CD4-positive, alpha-beta T cell treated with Interleukin-10 for 1 hour (primary cell): ENCODE measurements at regions not wholly inside any gene's neighbourhood (a gene's known extent, or its start where the extent isn't known, plus 50 kb on each side); places are given as distances from the start of the nearest gene placed in this dataset.

Source experiments
- DNase-seq: peaks from one replicate; pipeline ENCODE4 v3.0.0-alpha.2; 2020

DNA sequence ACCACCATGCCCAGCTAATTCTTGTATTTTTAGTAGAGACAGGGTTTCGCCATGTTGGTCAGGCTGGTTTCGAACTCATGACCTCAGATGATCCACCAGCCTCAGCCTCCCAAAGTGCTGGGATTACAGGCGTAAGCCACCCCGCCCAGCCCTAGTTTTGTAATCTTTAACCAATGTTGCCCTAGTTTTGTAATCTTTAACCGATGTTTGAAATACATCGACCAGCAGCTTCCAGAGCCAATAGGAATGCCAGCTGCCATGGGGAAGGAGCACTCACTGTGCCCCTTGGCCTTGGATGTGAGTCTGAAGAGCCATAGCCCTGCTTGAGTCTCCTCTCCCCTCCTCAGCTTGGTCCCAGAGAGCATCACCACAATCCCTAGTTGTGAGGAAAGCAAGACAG is 209.3 kb upstream of the RGS6 start:
- no peak for DNase-seq

DNA sequence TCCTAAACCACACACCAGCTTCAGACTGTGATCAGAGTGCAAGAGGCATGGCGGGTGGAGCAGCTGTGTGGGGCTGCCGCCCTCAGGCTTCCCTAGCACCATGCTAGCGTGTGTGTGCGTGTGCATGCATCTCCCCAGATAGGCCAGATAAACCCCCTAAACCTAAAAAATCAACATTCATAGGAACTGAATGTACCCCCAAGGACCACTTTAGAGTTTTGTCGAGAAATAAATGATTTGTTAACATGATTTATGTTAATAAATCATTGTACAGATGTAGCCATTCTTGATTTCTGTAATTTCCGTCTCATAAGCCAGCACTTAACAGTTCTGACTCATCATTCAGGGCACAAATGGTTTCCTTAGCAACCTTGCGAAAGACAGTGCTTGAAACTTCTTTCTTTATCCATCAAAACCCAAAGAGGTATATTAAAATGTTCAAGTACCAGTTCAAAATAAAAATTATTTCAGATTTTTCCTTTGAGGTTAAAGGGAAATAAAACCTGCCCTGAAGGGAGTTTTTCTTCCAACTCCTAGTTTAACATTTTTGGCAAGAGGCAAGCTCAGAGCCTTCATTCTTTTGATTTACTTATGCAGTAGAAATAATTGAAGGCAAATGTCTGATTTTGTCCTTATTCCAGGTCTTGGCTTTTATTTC is 206.2 kb upstream of the RGS6 start:
- DNase-seq = no peak

DNA sequence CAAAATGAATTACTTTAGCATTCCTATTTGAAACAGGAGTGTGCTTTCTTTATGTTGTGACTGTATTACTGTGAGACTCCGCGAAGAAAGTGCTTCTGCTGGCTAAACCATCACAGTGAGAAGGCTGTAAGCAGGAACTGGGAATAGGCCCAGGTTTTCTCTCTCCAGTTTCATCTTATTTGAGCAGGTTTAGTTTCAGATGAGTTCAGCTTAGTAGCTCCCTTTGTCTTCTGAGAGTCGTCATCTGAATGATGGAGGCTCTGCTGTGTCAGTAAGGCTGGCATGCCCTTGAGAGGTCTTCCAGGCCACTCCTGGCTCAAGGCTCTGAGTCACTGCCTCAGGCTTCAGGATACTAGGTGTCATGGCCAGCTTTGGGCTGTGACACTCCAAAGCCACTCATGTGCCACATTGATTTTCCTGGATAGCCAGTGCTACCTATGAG is 205.6 kb upstream of the RGS6 start:
- DNase-seq = no peak

DNA sequence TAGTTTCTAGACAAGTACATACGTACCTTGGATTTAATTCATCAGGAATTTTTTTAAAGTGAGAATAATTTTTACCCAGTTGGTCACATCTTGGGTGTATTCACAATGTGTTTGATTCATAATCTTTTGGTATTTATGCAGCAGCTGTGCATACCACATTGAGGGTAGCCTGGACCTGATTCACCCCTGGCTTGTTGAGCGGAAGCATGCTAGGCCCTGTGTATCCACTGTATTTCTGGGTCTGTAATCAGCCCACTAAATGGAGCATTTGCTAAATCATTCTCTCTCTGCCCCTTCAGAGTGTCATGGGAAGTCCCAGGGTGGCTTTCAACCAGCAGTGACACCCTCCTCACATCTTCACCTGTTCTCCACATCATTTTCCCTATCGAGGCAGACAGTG is 203.8 kb upstream of the RGS6 start:
- no peak for DNase-seq

DNA sequence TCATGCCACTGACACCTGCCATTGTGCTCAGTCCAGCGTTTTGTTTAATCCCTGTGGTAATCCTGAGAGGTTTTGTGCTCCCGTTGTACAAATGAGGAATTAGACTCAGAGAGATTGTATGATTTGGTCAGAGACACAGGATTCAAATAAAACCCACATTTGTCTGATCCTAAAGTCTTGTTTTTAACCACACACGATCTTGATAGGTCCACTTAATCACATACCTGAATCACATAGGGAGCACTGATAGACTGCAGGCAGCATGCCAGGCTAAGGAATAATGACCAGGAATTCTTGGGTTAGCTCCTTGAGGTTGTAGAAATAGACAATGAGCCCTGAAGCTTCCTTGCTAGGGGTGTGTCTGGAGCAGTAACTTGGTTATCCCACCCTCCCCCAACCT is 202.6 kb upstream of the RGS6 start:
- no peak for DNase-seq

DNA sequence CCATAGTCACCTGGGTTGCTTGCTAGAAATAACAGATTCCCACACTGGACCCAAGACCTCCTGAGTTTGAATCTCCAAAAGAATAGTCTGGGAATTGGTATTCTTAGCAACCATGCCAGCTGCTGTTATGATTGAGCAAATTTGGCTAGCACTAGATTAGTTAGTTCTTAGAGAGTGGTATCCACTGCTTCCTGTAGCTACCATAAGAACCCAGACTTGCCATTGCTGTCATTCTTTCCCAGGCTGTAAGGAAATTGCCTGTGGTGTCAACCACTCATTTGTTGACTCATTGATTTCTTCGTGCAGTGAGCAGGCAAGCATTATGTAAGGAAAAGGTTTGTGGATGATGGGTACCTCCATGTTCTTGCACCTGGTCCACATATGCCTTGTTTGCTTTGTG is 201.8 kb upstream of the RGS6 start:
- no peak for DNase-seq

DNA sequence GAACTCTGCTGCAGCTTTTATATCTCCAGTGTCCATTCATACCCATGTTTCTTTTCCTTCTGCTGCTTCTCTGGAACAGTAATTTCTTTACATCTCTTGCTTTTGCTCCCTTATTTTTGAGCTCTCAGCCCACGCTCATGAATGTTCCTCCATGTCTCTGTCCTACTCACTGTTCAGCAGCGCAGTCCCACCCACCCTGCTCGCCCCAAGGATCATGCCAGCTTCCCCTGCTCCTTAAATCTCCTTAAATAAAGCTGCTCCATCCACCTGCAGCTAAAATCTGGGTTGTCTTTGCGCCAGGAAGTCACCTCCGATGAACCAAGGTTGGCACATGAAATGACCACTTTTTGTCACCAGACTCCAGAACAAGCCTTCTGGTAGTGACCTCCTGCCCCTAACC is 201.1 kb upstream of the RGS6 start:
- DNase-seq = no peak

DNA sequence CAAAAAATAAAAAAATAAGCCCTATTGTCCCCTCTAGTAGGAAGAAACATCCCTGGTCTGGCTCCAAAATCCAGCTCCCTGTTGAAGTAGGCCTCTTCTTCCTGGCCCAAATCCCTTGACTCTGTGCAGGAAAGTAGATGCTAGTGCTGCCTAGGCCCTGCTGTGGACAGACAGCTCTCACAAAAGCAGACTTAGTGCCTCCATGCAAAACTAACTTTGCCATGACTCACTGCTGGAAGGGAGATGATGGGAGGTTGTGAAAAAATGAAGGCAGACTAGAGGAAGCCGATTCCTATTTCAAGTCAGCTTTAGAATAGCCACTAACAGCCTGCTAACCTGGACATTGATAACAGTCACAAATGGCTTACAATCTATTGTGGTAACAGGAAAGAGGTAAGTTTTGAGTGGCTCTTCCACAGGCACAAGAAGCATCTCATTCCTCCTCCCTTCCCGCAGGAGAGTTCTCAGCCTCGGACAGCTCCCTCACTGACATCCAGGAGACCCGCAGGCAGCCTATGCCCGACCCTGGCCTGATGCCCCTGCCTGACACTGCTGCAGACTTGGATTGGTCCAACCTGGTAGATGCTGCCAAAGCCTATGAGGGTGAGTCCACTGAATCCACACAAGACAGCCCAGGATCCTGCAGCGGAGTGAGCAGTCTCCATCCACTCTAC is 198.9 kb upstream of the RGS6 start:
- DNase-seq = no peak

DNA sequence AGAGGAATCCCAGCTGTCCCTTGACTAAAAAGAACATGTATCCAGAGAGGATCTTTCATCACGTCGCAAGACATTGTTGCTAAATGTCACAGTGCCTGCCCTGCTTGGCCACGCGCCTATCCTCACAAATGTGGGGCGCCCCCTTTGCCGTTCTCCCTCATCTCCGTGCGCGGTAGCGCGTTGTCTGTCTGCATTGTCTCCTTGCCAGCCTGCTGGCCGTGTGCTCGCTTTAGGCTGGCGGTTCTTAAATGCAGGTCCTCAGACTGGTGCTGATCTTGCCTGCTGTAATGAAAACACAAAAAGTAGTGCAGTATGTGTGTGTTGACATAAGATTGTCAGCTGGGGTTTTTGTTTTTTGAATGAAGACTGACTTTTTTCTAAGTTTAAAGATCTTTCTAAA is 198.2 kb upstream of the RGS6 start:
- DNase-seq = no peak

DNA sequence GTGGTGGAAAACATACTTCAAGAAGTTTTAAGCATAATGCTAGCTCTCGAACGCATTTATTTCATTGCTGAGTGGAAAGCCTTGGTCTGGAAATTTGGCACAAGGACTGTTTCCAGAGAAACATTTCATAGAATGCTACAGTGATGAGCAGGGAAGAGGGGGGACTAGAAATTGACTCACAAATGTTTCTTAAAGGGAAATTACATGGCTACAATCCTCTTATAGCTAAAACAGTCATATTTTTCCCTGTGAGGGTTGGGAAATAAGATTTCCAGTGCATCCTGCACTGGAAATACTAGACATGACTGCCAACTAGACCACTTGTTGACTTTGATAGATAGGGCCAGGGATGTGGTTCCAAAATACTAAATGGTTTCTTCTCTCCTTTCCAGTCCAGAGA is 197.3 kb upstream of the RGS6 start:
- no peak for DNase-seq

DNA sequence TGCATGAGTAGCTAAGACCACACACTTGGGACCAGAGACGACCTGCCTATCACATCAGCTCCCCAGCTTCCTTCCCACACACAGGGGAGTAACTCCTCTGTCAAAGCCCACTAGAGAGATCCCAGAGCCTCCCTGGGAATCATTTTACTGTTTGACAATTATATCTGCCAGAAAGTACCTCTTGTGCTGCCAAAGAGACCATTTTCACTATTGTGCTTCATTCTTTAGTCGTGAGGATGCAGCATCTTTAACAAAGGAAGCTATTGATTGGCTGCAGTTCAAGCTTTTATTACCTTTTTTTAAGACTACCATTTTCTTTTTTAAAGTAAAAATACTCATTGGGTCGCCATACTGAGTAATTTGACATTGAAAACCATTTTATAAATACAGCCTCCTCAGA is 194.5 kb upstream of the RGS6 start:
- no peak for DNase-seq

DNA sequence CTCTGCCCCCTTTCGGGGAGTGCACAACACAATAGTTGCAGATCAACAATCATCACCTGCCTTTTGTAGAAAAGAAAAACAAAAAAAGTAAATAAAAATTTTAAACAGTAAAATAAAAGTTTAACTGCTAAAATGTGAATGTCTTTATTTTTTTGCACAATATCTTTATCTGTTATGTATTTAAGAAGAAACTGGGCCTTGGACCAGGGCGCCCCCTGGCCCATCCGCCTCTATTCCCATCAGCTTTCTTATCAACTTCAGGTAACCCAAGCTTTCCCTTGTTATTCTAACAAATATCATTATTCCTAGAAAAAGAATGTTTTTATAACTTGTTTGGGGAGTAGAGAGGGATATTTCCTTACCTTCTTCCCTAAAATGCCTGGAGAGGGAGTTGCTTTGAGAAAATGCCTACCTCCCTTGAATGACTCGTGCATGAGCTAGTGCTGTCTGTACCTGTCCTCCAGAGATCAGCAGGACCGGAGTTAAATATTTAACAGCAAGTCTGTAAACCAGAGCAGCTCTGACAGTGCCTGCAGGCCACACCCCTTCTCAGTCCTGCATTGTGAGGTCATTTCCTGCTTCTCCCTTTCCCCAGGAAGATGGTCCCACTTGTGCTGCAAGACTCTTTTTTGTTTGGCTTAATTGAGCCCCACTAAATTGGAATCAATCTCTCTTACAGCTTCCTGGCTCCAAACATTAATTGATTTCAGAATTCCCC is 192.8 kb upstream of the RGS6 start:
- DNase-seq = no peak

DNA sequence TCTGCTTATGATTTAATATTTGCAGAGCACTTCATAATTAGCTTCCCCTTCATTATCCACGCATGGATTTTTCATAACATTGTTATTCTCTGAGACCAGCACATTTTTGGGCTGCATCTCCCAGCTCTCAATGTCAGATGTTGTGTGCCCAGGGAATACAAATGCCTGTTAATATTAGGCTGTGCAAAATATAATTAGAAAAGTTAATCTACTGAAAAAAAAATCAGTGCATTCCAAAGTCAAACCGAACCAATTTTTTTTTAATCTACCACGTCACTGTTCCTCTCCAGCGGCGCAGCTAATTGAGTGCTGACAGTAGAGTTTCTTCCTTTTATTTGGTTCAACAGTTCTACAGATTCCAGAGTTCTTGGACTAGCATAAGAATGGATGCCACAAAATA is 191.0 kb upstream of the RGS6 start:
- DNase-seq = no peak

DNA sequence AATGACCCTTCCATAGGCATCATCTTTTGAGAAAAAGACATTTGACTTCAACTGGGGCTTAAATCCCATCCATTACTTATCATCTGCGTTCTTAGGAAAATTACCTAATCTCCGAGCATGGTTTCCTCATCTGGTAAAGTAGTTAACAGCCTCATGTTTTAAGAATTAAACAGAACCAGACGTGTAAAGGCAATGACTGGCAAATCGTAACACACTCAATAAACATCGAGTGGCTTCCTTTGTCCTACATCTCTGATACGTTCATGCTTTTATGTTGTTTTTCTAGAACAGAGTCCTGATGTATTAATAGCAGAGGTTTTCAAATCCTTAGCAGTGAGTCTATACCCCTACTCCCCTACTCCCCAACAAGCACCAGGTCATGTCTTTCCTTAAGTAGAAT is 189.7 kb upstream of the RGS6 start:
- DNase-seq = no peak

DNA sequence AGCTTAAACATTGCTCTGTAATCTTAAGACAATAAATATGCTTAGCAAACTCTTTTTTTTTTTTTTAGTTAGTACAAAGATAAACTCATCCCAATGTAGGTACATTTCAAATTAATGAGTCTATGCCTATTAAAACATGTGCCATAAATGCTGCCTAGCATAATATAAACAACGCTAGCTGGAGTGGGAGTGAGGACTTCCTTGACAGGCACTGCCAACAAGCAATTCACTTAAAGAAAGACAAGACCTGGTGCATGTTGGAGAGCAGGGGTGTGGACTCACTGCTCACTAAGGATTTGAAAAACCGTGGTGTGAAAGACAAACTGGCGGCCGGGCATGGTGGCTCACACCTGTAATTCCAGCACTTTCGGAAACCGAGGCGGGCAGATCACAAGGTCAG is 187.2 kb upstream of the RGS6 start:
- no peak for DNase-seq

DNA sequence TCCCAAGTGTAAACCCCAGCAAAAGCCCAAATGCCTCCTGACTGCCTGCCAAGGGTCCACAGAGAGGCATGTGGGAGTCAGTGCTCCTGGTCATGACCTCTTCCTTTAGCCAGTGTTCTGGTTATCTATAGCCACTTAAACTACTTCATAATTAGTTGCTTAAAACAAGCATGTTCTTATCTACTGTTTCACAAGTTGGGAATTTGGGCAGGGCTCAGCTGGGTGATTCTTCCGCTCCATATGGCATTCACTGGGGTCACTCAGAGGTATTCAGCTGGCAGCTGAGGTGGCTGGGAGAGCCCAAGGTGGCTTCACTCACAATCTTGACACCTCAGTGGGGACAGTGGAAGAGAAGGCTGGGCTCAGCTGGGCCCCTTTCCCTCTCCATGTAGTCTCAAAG is 184.0 kb upstream of the RGS6 start:
- DNase-seq = no peak

DNA sequence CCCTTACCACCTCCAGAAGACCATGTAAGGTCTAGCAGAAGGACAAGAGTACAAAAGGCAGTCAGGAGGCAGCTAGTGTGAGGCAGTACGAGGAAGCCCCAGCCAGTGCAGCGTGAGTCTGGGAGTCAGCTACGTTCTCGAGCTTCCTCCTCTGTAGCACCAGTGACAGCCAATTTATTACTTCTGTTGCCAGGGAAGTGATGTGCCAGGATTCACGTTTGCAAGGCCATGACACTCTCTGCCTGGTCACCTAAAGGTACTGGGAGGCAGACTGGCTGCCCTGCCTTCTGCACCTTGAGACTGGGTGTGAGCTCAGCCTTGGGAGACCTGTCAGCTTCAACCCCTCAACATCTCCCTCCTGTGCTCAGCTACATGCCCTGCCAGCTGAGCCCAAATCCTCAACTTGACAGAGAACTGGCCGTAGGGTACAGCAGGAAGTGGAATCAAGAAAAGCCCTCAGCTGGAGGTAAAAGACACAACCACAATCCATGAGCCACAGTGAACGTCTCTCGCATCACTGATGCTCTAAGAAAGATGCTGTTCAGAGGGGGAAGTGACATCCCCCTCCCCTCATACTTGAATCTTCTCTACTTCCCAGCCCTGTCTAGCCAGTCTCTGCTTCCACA is 182.5 kb upstream of the RGS6 start:
- no peak for DNase-seq

DNA sequence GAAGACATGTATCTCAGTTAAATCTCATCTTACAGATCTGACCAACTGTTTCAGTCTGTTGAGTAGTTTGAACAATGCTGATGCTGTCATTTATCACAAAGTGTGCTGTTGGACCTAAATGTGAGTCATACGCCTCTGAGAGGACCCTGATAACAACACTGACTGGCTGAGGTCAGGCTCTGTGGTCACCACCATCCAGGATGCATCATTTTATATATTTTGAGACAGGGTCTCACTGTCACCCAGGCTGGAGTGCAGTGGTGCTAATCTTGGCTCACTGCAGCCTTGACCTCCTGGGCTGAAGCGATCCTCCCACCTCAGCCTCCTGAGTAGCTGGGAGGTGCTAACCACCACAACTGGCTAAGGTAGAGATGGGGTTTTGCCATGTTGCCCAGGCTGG is 181.0 kb upstream of the RGS6 start:
- DNase-seq = no peak

DNA sequence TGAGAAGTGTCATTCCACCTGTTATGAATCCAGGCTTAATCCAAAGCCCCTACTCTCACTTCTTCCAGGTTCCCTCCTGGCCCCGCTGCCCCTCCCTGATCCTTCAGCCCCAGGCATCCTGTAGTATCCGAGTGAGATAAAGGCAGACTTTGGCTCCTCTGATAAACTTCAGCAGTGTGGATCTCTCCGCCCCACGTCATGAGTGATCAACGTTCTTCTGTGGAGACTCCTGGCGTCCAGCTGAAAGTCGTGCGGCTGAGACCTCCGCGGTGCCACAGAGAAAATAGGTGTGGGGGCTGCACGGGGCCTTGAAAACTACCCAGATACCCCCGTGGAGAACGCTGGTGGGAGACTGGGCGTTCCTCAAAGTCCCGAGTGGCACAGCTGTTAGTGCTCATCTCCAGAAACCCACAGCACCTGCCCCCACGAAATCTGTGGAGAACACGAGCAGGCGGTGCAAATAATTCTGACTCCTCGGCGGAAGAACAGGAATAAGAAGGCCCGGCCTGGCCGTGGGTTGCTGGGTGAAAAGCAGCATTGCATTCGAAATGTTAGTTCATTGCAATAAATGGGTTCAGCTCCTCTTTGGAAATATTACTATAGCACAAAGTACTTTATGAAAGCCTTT is 180.0 kb upstream of the RGS6 start:
- no peak for DNase-seq

DNA sequence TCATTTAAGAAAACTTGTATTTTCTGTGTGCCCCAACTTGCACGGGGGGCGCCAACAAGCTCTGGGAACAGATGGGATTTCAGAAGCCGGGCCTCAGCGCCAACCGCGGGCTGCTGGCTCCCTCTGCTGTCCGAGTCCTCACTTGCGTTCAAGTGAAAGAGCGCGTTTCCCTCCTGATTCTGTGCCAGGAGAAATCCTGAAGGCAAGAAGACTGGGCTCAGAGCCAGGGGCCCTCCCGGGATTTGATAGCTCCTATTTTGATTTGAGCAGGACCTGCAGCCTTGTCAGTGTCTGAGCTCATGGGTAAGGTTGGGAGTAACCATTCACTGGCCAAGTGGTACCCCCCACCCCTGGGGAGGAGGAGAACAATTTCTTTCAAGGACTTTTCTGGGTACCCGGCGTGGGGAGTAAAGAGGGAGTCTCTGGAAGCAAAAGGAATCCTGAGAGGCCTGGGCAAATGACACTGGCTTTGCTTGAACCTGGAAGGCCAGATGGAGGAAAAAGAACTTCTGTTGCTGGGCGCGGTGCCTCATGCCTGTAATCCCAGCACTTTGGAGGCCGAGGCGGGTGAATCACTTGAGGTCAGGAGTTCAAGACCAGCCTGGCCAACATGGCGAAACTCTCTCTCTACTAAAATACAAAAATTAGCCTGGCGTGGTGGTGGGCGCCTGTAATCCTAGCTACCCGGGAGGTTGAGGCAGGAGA is 179.0 kb upstream of the RGS6 start:
- DNase-seq = peak; percentile 71

DNA sequence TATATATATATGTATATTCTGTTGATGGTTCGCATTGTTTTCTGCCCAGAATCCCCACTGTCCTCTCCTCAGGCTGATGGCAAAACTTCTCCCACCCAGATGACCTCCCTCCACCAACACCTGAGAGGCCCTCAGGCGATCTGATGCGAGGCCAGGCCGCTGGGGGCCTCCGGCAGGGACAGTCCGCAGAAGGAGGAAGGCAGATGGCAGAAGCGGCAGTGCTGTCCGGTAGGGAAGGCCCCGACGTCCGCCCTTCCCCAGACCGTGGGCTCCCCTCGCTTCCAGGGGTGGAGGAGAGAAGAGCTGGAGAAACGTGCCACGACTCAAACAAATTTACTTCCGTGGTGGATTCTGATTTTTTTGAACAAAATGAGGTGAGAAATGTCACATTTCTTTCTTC is 178.3 kb upstream of the RGS6 start:
- DNase-seq = no peak

DNA sequence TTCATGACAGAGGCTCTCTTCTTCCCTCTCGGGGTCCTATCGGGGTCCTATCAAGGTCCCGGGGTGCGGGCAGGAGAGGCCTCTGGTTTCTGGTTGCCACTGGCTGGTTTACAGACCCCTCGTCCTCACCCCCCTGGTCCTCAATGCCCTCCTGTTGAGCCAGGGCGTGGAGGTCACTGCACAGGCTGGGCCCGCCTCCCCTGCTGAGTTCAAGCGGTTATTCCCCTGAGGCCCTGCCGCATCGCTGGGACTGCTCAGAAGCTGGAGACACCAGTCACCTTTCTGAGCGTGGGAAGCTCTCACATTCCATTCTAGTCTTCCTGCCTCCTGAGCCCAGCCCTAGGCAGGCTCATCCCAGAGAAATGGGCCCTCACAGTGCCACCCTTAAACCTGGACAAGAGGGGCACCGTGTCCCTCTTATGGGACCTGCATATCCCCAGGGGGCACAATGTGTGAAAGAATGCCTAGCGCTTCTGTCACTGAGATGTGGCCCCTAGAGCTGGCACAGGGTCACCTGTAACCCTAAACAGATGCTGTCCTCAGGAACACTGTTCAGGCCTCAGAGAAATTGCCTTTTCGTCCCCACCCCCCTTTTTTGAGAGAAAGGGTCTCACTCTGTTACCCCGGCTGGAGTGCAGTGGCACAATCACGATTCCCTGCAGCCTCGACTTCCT is 177.7 kb upstream of the RGS6 start:
- no peak for DNase-seq
